Smooth muscle cell (in vitro differentiated cells): ENCODE measurements at regions not wholly inside any gene's neighbourhood (a gene's known extent, or its start where the extent isn't known, plus 50 kb on each side); places are given as distances from the start of the nearest gene placed in this dataset.

Source experiments
- DNase-seq: peaks from one replicate; lab custom pipeline; 2025; ENCODE audit not compliant: unreplicated experiment; lab: John Stamatoyannopoulos, UW
- H2AFZ ChIP-seq: fragments of 200-600 bp; sonication (generic); 2 replicates; pipeline ENCODE4 v1.6.0; 2016; ENCODE audit warnings: antibody characterized with exemption, low read depth, mild to moderate bottlenecking
- H3F3A ChIP-seq: fragments of 200-600 bp; sonication (generic); 2 replicates; pipeline ENCODE4 v1.6.0; 2017; ENCODE audit warnings: antibody characterized with exemption, low read depth
- H3K27ac ChIP-seq: fragments of 200-600 bp; sonication (generic); 2 replicates; pipeline ENCODE4 v1.5.1; 2016; ENCODE audit warnings: low read depth, mild to moderate bottlenecking
- H3K27me3 ChIP-seq: fragments of 200-600 bp; sonication (generic); 2 replicates; pipeline ENCODE4 v1.6.1; 2016; ENCODE audit warnings: low read depth, mild to moderate bottlenecking
- H3K36me3 ChIP-seq: fragments of 200-600 bp; sonication (generic); 2 replicates; pipeline ENCODE4 v1.5.1; 2016; ENCODE audit warnings: low read depth
- H3K4me1 ChIP-seq: fragments of 200-600 bp; sonication (generic); 2 replicates; pipeline ENCODE4 v1.5.1; 2016; ENCODE audit warnings: low read depth
- H3K4me2 ChIP-seq: fragments of 200-600 bp; sonication (generic); 2 replicates; pipeline ENCODE4 v1.6.0; 2016; ENCODE audit warnings: mild to moderate bottlenecking
- H3K4me3 ChIP-seq: fragments of 200-600 bp; sonication (generic); 2 replicates; pipeline ENCODE4 v1.5.1; 2016; ENCODE audit warnings: mild to moderate bottlenecking
- H3K79me2 ChIP-seq: fragments of 200-600 bp; sonication (generic); 2 replicates; pipeline ENCODE4 v1.6.0; 2016; ENCODE audit warnings: low read depth, mild to moderate bottlenecking
- H3K9ac ChIP-seq: fragments of 200-600 bp; sonication (generic); 2 replicates; pipeline ENCODE4 v1.6.0; 2016; ENCODE audit warnings: low read depth
- H3K9me3 ChIP-seq: fragments of 200-600 bp; sonication (generic); replicated peaks from 2 replicates; pipeline ENCODE4 v1.5.1; 2016; ENCODE audit warnings: low read depth
- H4K20me1 ChIP-seq: fragments of 200-600 bp; sonication (generic); 2 replicates; pipeline ENCODE4 v1.6.0; 2016; ENCODE audit warnings: low read depth
- CTCF ChIP-seq: fragments of 200-600 bp; sonication (generic); IDR thresholded peaks from 2 replicates; pipeline ENCODE4 v1.5.1; 2017; ENCODE audit warnings: borderline replicate concordance, mild to moderate bottlenecking, antibody characterized with exemption; ENCODE audit not compliant: insufficient read depth, poor library complexity, severe bottlenecking
- WGBS: methylation state at CpG from one replicate; pipeline ENCODE4 v1.1.7; 2016; ENCODE audit warnings: low lambda C conversion rate; 5-methylcytosine and 5-hydroxymethylcytosine counted together

GRCh38 chr10:131750171-131750895 lies 150.5 kb upstream of the PPP2R2D start:
- no peaks in the 10 kb centered on the region for H3K27me3 ChIP-seq
- DNase-seq, result no peak
- no peaks in the 10 kb centered on the region for H3K36me3 ChIP-seq
- H3K4me1 ChIP-seq, result peaks cover 18% of the 10 kb centered on the region
- 88% methylated on average over 22 of the region's 22 CpGs for WGBS
- no peak for TF ChIP-seq CTCF
- no peaks in the 10 kb centered on the region for H4K20me1 ChIP-seq
- no peaks in the 10 kb centered on the region for H3F3A ChIP-seq
- H3K4me2 ChIP-seq, result no peak overlapping the region
- no peaks in the 10 kb centered on the region for H3K79me2 ChIP-seq
- no peak overlapping the region for H3K27ac ChIP-seq
- H3K9ac ChIP-seq, result no peak overlapping the region
- no peaks in the 10 kb centered on the region for H3K9me3 ChIP-seq
- H3K4me3 ChIP-seq, result no peak overlapping the region
- no peak overlapping the region for H2AFZ ChIP-seq

- H2AFZ ChIP-seq, result no peak overlapping the region
- TF ChIP-seq CTCF, result no peak
- peaks cover 19% of the 10 kb centered on the region for H3K4me1 ChIP-seq
- WGBS, result 75% methylated on average over 17 of the region's 17 CpGs
- H3K79me2 ChIP-seq, result no peaks in the 10 kb centered on the region
- H3K36me3 ChIP-seq, result no peaks in the 10 kb centered on the region
- no peak overlapping the region for H3K4me2 ChIP-seq
- H3F3A ChIP-seq, result no peaks in the 10 kb centered on the region
- H3K4me3 ChIP-seq, result no peak overlapping the region
- H3K27ac ChIP-seq, result peak overlapping the region; percentile 38
- no peak for DNase-seq
- H3K27me3 ChIP-seq, result no peaks in the 10 kb centered on the region
- no peaks in the 10 kb centered on the region for H4K20me1 ChIP-seq
- H3K9me3 ChIP-seq, result no peaks in the 10 kb centered on the region
- H3K9ac ChIP-seq, result no peak overlapping the region
Observed at GRCh38 chr10:131750973-131751826, 149.6 kb upstream of the PPP2R2D start.

- H3F3A ChIP-seq, result no peaks in the 10 kb centered on the region
- no peaks in the 10 kb centered on the region for H4K20me1 ChIP-seq
- peak overlapping the region; percentile 38 for H3K27ac ChIP-seq
- H2AFZ ChIP-seq, result no peak overlapping the region
- H3K79me2 ChIP-seq, result no peaks in the 10 kb centered on the region
- no peaks in the 10 kb centered on the region for H3K36me3 ChIP-seq
- no peak for DNase-seq
- no peak overlapping the region for H3K4me2 ChIP-seq
- peaks cover 26% of the 10 kb centered on the region for H3K4me1 ChIP-seq
- H3K4me3 ChIP-seq, result no peak overlapping the region
- H3K27me3 ChIP-seq, result no peaks in the 10 kb centered on the region
- H3K9ac ChIP-seq, result no peak overlapping the region
- WGBS, result 61% methylated on average over 24 of the region's 24 CpGs
- no peaks in the 10 kb centered on the region for H3K9me3 ChIP-seq
- TF ChIP-seq CTCF, result no peak
Observed at GRCh38 chr10:131751827-131752775, 148.7 kb upstream of the PPP2R2D start.
